Mesothelial cell of epicardium (in vitro differentiated cells): ENCODE measurements at regions not wholly inside any gene's neighbourhood (a gene's known extent, or its start where the extent isn't known, plus 50 kb on each side); places are given as distances from the start of the nearest gene placed in this dataset.

ENCODE experiments used
- DNase-seq, 2 experiments: peaks; one replicate each; pipeline ENCODE4 v3.0.0; 2021; ENCODE audit warnings: low spot score in 2 of 2; ENCODE audit not compliant: unreplicated experiment in 2 of 2
- H3K27ac Mint-ChIP-seq: 2 replicates; pipeline ENCODE4 v1.8.0; 2021; ENCODE audit warnings: mixed read lengths
- H3K27me3 Mint-ChIP-seq: 2 replicates; pipeline ENCODE4 v1.8.0; 2021; ENCODE audit warnings: low read depth, mixed read lengths
- H3K36me3 Mint-ChIP-seq: 2 replicates; pipeline ENCODE4 v1.8.0; 2021; ENCODE audit warnings: mixed read lengths
- H3K4me1 Mint-ChIP-seq: 2 replicates; pipeline ENCODE4 v1.8.0; 2021; ENCODE audit warnings: mixed read lengths
- H3K4me3 Mint-ChIP-seq: 2 replicates; pipeline ENCODE4 v1.8.0; 2021; ENCODE audit warnings: mild to moderate bottlenecking, moderate library complexity, mixed read lengths
- H3K9me3 Mint-ChIP-seq: 2 replicates; pipeline ENCODE4 v1.8.0; 2021; ENCODE audit warnings: mixed read lengths
- CTCF ChIP-seq: fragments of 200-600 bp; sonication (generic); IDR thresholded peaks from one replicate; pipeline ENCODE4 v1.5.0; 2021; ENCODE audit warnings: antibody characterized with exemption; ENCODE audit not compliant: unreplicated experiment

- no peak for TF ChIP-seq CTCF
- Mint-ChIP-seq H3K27ac (no peak overlapping the region), H3K4me3 (no peak overlapping the region), H3K27me3 (peaks cover 14% of the 10 kb centered on the region), H3K9me3 (no peaks in the 10 kb centered on the region), H3K4me1 (no peaks in the 10 kb centered on the region), H3K36me3 (no peaks in the 10 kb centered on the region)
- DNase-seq, result no peak
These were observed 97.4 kb upstream of the DDX18 start for GRCh38 chr2:117717072-117717471.

- no peak overlapping the region for H3K27ac Mint-ChIP-seq
- H3K36me3 Mint-ChIP-seq, result no peaks in the 10 kb centered on the region
- DNase-seq, result no peak
- peaks cover 14% of the 10 kb centered on the region for H3K27me3 Mint-ChIP-seq
- H3K9me3 Mint-ChIP-seq, result no peaks in the 10 kb centered on the region
- no peaks in the 10 kb centered on the region for H3K4me1 Mint-ChIP-seq
- H3K4me3 Mint-ChIP-seq, result no peak overlapping the region
- no peak for TF ChIP-seq CTCF
These were observed 96.4 kb upstream of the DDX18 start for GRCh38 chr2:117718048-117718447.

- no peak overlapping the region for H3K4me3 Mint-ChIP-seq
- H3K9me3 Mint-ChIP-seq, result peaks cover 6% of the 10 kb centered on the region
- no peak for TF ChIP-seq CTCF
- no peak for DNase-seq
- peaks cover 8% of the 10 kb centered on the region for H3K27me3 Mint-ChIP-seq
- no peak overlapping the region for H3K27ac Mint-ChIP-seq
- no peaks in the 10 kb centered on the region for H3K36me3 Mint-ChIP-seq
- no peaks in the 10 kb centered on the region for H3K4me1 Mint-ChIP-seq
These were observed 93.7 kb upstream of the DDX18 start for GRCh38 chr2:117720765-117721164.

GRCh38 chr2:117723483-117723882 is 91.0 kb upstream of the DDX18 start:
- TF ChIP-seq CTCF, result no peak
- H3K27ac Mint-ChIP-seq, result no peak overlapping the region
- DNase-seq, result no peak
- no peaks in the 10 kb centered on the region for H3K36me3 Mint-ChIP-seq
- no peak overlapping the region for H3K4me3 Mint-ChIP-seq
- H3K9me3 Mint-ChIP-seq, result peaks cover 6% of the 10 kb centered on the region
- H3K4me1 Mint-ChIP-seq, result no peaks in the 10 kb centered on the region
- peaks cover 7% of the 10 kb centered on the region for H3K27me3 Mint-ChIP-seq

GRCh38 chr2:117723888-117724434 is 90.5 kb upstream of the DDX18 start:
- Mint-ChIP-seq H3K27me3 (peaks cover 3% of the 10 kb centered on the region), H3K4me3 (no peak overlapping the region), H3K4me1 (no peaks in the 10 kb centered on the region), H3K27ac (no peak overlapping the region), H3K9me3 (peaks cover 6% of the 10 kb centered on the region), H3K36me3 (no peaks in the 10 kb centered on the region)
- no peak for DNase-seq
- no peak for TF ChIP-seq CTCF

GRCh38 chr2:117726747-117727146 is 87.7 kb upstream of the DDX18 start:
- peaks cover 9% of the 10 kb centered on the region for H3K9me3 Mint-ChIP-seq
- peaks cover 8% of the 10 kb centered on the region for H3K27me3 Mint-ChIP-seq
- H3K27ac Mint-ChIP-seq, result no peak overlapping the region
- DNase-seq, result no peak
- no peaks in the 10 kb centered on the region for H3K4me1 Mint-ChIP-seq
- no peak for TF ChIP-seq CTCF
- H3K36me3 Mint-ChIP-seq, result no peaks in the 10 kb centered on the region
- H3K4me3 Mint-ChIP-seq, result no peak overlapping the region
